Spleen (tissue), 11 donors: ENCODE measurements at regions not wholly inside any gene's neighbourhood (a gene's known extent, or its start where the extent isn't known, plus 50 kb on each side); places are given as distances from the start of the nearest gene placed in this dataset.

ENCODE experiments used
- DNase-seq: peaks from one replicate; pipeline ENCODE4 v3.0.0-alpha.2; 2020
- H3K27ac ChIP-seq, 8 donors: fragments of 200-600 bp; sonication (generic) in 7 of 8; 1 replicate in 4 of 8; 2 replicates in 4 of 8; pipeline versions ENCODE4 v1.5.0 to v1.8.0; 2016 to 2021; ENCODE audit warnings: inconsistent platforms in 4 of 8, mild to moderate bottlenecking in 4 of 8, moderate library complexity in 1 of 8
- H3K27me3 ChIP-seq, 7 donors: fragments of 200-600 bp; sonication (generic) in 6 of 7; replicated peaks in 1 of 7; 1 replicate in 4 of 7; 2 replicates in 3 of 7; pipeline versions ENCODE4 v1.5.0 to v1.8.0; 2016 to 2021; ENCODE audit warnings: inconsistent platforms in 3 of 7, mild to moderate bottlenecking in 1 of 7
- H3K36me3 ChIP-seq, 6 donors: fragments of 200-600 bp; sonication (generic) in 5 of 6; 1 replicate in 4 of 6; 2 replicates in 2 of 6; pipeline versions ENCODE4 v1.5.0 to v1.8.0; 2016 to 2021; ENCODE audit warnings: inconsistent platforms in 2 of 6
- H3K4me1 ChIP-seq, 6 donors: fragments of 200-600 bp; sonication (generic) in 5 of 6; 1 replicate in 3 of 6; 2 replicates in 3 of 6; pipeline versions ENCODE4 v1.5.0 to v1.8.0; 2016 to 2021; ENCODE audit warnings: inconsistent platforms in 3 of 6
- H3K4me3 ChIP-seq, 8 donors: fragments of 200-600 bp; sonication (generic) in 7 of 8; 1 replicate in 4 of 8; 2 replicates in 4 of 8; pipeline versions ENCODE4 v1.5.0 to v1.8.0; 2016 to 2021; ENCODE audit warnings: inconsistent platforms in 4 of 8, mild to moderate bottlenecking in 4 of 8, moderate library complexity in 2 of 8
- H3K9me3 ChIP-seq, 8 donors: fragments of 200-600 bp; sonication (generic) in 7 of 8; 1 replicate in 4 of 8; 2 replicates in 4 of 8; pipeline versions ENCODE4 v1.5.0 to v1.8.0; 2016 to 2021; ENCODE audit warnings: inconsistent platforms in 4 of 8
- POLR2A ChIP-seq, 3 donors: fragments of 450-650 bp; IDR thresholded peaks; one replicate each; pipeline ENCODE4 v1.5.1; 2017; ENCODE audit warnings: antibody characterized with exemption in 3 of 3, mild to moderate bottlenecking in 1 of 3
- POLR2AphosphoS5 ChIP-seq, 3 donors: sonication (generic); formaldehyde crosslinking; IDR thresholded peaks; one replicate each; pipeline ENCODE4 v1.5.1; 2017; ENCODE audit warnings: antibody characterized with exemption in 3 of 3
- WGBS, 5 donors: extraction: QIAGEN DNeasy Blood & Tissue Kit in 3 of 5; methylation state at CpG; one replicate each; pipeline versions ENCODE4 v1.1.5 to v1.1.7; 2013 to 2018; 5-methylcytosine and 5-hydroxymethylcytosine counted together
- intact Hi-C: fragments of 100-400 bp; cut with DNase I; formaldehyde crosslinking; loops from one replicate; pipeline ENCODE4 v1.15.0; 2023; ENCODE audit warnings: low total_unique reads
- TF ChIP-seq, protein P1 (sequence below), 11 experiments: fragments of 200-600 bp in 7 of 11; fragments of 450-650 bp in 4 of 11; sonication (generic) in 4 of 11; IDR thresholded peaks in 8 of 11; conservative IDR thresholded peaks in 3 of 11; 1 replicate in 7 of 11; 2 replicates in 4 of 11; pipeline versions ENCODE4 v1.4.0 to v1.8.0; 2016 to 2021; ENCODE audit warnings: antibody characterized with exemption in 11 of 11, inconsistent platforms in 4 of 11, mild to moderate bottlenecking in 1 of 11
- donor health status: healthy with polysubstance abuse.
- donor health status: DM: no; HTN: no; CAD: no; lungs with moderate emphysema.
- donor health status: DM: no; HTN: no; CAD: no.
- donor health status: Bipolar disorder and iron deficiency.
- donor health status: healthy.
- donor health status: DM: no; HTN: no; CAD: no.
- donor health status: DM: yes; HTN: yes; CAD: no.

DNA sequence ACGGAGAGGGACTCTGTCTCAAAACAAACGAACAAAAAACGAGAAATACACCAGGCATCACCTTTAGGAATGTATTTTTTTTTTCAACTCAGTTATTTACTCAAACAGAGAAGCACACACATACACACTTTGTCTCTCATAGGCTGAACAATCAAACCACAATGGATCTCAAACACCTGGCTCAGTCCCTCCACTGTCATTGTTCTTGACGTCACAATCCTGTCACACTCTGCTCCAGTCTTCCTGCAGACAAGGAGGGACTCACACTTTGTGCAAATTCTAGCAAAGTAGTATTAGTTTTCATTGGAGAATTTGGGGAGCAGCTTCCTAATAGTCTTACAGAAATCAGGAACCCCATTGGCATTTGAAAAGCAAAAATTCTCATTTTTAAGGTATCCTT, 727.8 kb downstream of the BCL11B start:
- H3K36me3 ChIP-seq, result no peaks in the 10 kb centered on the region
- H3K27me3 ChIP-seq, result no peaks in the 10 kb centered on the region
- intact Hi-C loops, result no loop called here
- H3K27ac ChIP-seq, result no peak overlapping the region
- DNase-seq, result no peak
- no peak overlapping the region for H3K4me3 ChIP-seq
- no peaks in the 10 kb centered on the region for H3K9me3 ChIP-seq
- TF ChIP-seq POLR2AphosphoS5 (IDR thresholded peaks at IDR 0.05) (no peak), POLR2A (IDR thresholded peaks at IDR 0.05) (no peak)
- TF ChIP-seq, protein P1, sequence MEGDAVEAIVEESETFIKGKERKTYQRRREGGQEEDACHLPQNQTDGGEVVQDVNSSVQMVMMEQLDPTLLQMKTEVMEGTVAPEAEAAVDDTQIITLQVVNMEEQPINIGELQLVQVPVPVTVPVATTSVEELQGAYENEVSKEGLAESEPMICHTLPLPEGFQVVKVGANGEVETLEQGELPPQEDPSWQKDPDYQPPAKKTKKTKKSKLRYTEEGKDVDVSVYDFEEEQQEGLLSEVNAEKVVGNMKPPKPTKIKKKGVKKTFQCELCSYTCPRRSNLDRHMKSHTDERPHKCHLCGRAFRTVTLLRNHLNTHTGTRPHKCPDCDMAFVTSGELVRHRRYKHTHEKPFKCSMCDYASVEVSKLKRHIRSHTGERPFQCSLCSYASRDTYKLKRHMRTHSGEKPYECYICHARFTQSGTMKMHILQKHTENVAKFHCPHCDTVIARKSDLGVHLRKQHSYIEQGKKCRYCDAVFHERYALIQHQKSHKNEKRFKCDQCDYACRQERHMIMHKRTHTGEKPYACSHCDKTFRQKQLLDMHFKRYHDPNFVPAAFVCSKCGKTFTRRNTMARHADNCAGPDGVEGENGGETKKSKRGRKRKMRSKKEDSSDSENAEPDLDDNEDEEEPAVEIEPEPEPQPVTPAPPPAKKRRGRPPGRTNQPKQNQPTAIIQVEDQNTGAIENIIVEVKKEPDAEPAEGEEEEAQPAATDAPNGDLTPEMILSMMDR (IDR thresholded peaks at IDR 0.05 in 8 of 11, conservative IDR thresholded peaks at IDR 0.05 in 3 of 11), result no peak
- no peaks in the 10 kb centered on the region for H3K4me1 ChIP-seq
- 64 to 77% (median 75%) methylated on average over 4 of the region's 4 CpGs for WGBS, 5 donors

DNA sequence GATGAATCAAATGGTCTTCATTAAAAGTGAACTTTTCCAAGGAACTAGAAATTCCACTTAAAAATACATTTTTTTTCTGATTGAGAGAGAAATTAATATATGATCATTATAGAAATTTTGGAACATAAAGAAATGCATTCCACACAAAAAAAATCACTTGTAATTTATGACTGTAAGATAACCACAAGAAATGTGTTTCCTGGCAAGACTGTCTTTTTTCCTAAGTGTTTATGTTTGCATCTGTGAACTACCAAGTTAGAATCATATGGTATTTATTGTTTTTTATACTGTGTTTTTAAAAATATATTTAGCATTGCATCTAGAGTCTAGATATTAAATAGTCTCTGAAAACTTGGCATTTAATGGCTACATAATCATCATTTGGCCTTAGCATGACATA, 726.8 kb downstream of the BCL11B start:
- H3K36me3 ChIP-seq, result no peaks in the 10 kb centered on the region
- no peaks in the 10 kb centered on the region for H3K9me3 ChIP-seq
- DNase-seq, result no peak
- H3K4me1 ChIP-seq, result no peaks in the 10 kb centered on the region
- no peaks in the 10 kb centered on the region for H3K27me3 ChIP-seq
- H3K27ac ChIP-seq, result no peak overlapping the region
- no peak overlapping the region for H3K4me3 ChIP-seq
- intact Hi-C loops, result no loop called here
- TF ChIP-seq POLR2A (IDR thresholded peaks at IDR 0.05), result no peak
- TF ChIP-seq POLR2AphosphoS5 (IDR thresholded peaks at IDR 0.05), result no peak
- TF ChIP-seq, protein P1 (IDR thresholded peaks at IDR 0.05 in 8 of 11, conservative IDR thresholded peaks at IDR 0.05 in 3 of 11), result no peak

DNA sequence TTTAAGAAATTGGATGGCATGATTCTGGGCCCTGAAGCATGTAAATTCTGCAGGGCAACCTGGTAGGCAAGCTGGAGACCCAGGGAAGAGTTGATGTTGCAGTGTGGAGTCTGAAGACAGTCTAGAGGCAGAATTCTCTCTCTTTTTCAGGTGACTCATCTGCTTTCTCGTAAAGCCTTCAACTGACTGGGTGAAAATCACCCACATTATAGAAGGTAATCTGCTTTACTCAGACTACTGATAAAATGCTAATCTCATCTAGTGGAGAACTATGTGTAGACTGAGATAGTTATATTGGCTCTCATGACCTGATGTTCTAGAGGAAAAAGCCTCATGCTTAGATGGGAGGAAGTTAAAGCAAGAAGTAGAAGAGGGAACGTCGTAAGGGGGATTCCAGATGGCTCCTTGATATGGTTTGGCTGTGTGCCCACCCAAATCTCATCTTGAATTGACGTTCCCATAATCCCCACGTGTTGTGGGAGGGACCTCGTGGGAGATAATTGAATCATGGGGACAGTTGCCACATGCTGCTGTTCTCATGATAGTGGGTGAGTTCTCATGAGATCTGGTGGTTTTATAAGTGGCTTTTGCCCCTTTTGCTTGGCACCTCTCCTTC, 723.8 kb downstream of the BCL11B start:
- Histone ChIP-seq H3K4me1 (no peaks in the 10 kb centered on the region), H3K4me3 (no peak overlapping the region), H3K9me3 (no peaks in the 10 kb centered on the region), H3K27ac (no peak overlapping the region), H3K27me3 (no peaks in the 10 kb centered on the region), H3K36me3 (no peaks in the 10 kb centered on the region)
- intact Hi-C loops, result no loop called here
- TF ChIP-seq, protein P1 (IDR thresholded peaks at IDR 0.05 in 8 of 11, conservative IDR thresholded peaks at IDR 0.05 in 3 of 11), result no peak
- TF ChIP-seq POLR2A (IDR thresholded peaks at IDR 0.05) (no peak), POLR2AphosphoS5 (IDR thresholded peaks at IDR 0.05) (no peak)
- no peak for DNase-seq
- 27 to 35% (median 33%) methylated on average over 6 of the region's 6 CpGs for WGBS, 5 donors

DNA sequence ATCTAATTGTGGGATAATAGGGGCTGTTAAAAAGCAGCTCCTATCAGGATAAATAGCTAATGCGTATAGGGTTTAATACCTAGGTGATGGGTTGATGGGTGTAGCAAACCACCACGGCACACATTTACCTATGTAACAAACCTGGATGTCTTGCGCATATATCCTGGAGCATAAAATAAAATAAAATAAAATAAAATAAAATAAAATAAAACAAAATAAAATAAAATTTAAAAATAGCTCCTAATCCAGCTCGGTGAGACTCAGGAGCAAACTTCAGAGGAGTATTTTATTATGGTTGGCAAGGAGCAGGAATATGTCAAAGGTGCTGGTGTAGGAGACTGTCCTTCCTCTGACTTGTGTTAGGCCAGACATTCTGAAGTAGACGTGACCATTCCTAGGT, 721.0 kb downstream of the BCL11B start:
- no peaks in the 10 kb centered on the region for H3K36me3 ChIP-seq
- DNase-seq, result no peak
- intact Hi-C loops, result no loop called here
- H3K27ac ChIP-seq, result no peak overlapping the region
- no peaks in the 10 kb centered on the region for H3K4me1 ChIP-seq
- peaks cover 0 to under 1% (median 0%) of the 10 kb centered on the region in 8 donors for H3K9me3 ChIP-seq
- 84 to 90% (median 86%) methylated on average over 5 of the region's 5 CpGs for WGBS, 5 donors
- H3K27me3 ChIP-seq, result no peaks in the 10 kb centered on the region
- TF ChIP-seq POLR2AphosphoS5 (IDR thresholded peaks at IDR 0.05) (no peak), POLR2A (IDR thresholded peaks at IDR 0.05) (no peak)
- TF ChIP-seq, protein P1 (IDR thresholded peaks at IDR 0.05 in 8 of 11, conservative IDR thresholded peaks at IDR 0.05 in 3 of 11), result no peak
- no peak overlapping the region for H3K4me3 ChIP-seq
